NB4 (cell line): ENCODE measurements at regions not wholly inside any gene's neighbourhood (a gene's known extent, or its start where the extent isn't known, plus 50 kb on each side); places are given as distances from the start of the nearest gene placed in this dataset.

Experiments used
- CTCF ChIP-seq: IDR thresholded peaks from one replicate; pipeline ENCODE4 v1.5.1; 2012; ENCODE audit warnings: low read depth, low read length
- MAX ChIP-seq: IDR thresholded peaks from 2 replicates; pipeline ENCODE4 v1.6.1; 2011; ENCODE audit warnings: low read depth, low read length
- MYC ChIP-seq: IDR thresholded peaks from 2 replicates; pipeline ENCODE4 v1.6.1; 2011; ENCODE audit warnings: low read depth, low read length
- POLR2A ChIP-seq: IDR thresholded peaks from 2 replicates; pipeline ENCODE4 v1.6.1; 2011; ENCODE audit warnings: mild to moderate bottlenecking; ENCODE audit not compliant: insufficient read length; ENCODE audit errors: extremely low read depth

- no peak for TF ChIP-seq MAX
- no peak for TF ChIP-seq CTCF
- no peak for TF ChIP-seq POLR2A
- no peak for TF ChIP-seq MYC
These were observed 635.2 kb upstream of the IMPG1 start for GRCh38 chr6:76707630-76708029.
